HG02678 (cell line): ENCODE measurements at regions not wholly inside any gene's neighbourhood (a gene's known extent, or its start where the extent isn't known, plus 50 kb on each side); places are given as distances from the start of the nearest gene placed in this dataset.

Experiments
- ATAC-seq: cut with Tn5 transposase; IDR thresholded peaks from one replicate; pipeline ENCODE4 v1.9.1; 2021; ENCODE audit warnings: mild to moderate bottlenecking, moderate library complexity; ENCODE audit not compliant: unreplicated experiment

DNA sequence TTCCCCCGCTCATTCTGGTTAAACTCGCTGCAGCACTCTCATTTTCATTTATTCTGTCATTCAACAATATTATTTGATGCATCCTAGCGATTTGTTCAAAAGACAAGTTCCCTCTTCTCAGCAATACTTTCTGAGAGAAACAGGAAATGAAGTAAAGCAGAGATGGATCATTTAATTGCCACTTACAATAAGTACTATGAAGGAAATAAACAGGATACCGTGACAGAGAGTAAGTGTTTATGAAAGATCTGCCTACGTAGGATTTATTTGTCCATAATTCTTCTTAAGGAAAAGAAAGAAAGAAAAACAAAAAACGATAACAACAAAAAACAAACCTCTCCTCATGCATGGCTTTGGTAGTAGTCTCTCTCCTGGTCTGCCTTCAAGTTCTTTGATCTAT is 406.8 kb upstream of the ZNF608 start:
- ATAC-seq = no peak

DNA sequence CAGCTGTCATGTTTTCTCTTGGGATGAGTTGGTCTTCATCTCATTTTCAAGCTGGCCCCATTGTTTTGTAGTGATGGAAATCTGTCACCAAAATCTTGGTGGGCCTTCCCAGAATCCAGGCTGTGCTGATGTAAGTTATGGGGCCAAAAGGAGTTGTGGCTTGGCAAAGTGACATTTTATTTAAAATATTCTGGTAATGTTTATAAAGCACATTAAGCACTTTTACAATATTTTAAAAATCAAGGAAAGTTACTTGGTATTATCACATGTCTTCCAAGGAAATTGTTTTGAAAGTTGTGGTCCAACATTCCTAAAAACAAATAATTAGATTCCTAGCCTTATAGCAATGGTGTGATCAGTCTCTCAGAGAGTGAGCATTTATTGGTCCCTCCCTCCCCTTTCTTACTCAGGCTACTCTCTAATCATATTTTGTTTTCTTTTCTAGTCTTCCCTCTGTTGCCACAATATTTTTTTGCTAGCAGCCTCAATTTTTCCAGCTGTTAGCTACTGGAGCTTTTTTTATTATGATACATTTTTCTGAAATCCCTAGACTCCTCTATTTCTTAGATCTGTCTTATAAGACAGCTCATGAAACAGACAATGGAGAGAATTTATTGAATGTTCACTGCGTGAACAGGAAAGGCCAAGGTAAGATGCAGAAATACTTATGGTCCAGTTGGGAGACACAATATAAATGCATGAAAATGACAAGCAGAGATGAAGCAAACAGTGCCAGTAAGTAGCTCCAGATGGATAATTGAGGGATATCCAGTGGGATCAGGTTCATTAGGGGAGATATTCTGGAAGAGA is 408.1 kb upstream of the ZNF608 start:
- ATAC-seq = no peak

DNA sequence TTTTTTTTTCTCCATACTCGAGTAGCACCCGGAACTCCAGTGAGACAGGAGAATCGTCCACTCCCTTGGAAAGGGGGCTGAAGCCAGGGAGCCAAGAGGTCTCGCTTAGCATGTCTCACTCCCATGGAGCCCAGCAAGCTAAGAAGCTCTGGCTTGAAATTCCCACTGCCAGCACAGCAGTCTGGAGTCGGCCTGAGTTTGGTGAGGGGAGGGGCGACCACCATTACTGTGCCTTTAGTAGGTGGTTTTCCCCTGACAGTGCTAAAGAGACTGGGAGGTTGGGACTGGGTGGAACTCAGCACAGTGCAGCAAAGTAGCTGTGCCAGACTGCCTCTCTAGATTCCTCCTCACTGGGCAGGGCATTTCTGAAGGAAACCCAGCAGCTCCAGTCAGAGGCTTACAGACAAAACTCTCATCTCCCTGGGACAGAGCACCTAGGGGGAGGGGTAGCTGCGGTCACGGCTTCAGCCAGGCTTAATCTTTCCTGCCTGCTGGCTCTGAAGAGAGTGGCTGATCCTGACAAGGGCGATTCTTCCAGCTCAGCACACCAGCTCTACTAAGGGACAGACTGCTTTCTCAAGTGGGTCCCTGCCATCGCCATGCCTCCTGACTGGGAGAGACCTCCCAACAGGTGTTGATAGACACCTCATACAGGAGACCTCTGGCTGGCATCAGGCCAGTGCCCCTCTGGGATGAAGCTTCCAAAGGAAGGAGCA is 414.5 kb upstream of the ZNF608 start:
- no peak for ATAC-seq

DNA sequence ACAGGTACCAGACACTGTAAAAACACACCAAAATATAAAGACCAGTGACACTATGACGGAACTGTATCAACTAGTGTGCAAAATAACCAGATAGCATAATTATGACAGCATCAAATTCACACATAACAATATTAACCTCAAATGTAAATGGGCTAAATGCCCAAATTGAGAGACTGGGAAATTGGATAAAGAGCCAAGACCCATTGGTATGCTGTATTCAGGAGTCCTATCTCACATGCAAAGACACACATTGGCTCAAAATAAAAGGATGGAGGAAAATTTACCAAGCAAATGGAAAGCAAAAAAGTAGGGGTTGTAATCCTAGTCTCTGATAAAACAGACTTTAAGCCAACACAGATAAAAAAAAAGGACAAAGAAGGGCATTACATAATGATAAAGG is 416.3 kb upstream of the ZNF608 start:
- ATAC-seq = no peak

DNA sequence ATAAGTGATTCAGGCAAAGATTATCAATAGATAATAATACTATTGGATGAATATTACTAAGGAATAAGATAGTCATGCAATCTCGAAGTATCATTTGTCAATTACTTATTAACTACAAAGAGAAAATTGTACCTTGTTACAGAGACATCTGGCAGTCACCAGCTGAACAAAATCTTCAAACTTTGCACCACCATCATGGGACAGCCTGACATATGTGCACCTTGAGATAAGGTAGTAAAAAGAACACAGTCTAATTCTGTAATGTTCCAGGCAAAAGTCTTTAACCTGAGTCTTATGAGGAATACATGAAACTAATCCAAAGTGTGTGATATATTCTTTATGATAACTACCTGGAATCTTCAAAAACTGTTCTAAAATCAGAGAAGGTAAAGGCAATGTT is 423.0 kb upstream of the ZNF608 start:
- ATAC-seq = no peak

DNA sequence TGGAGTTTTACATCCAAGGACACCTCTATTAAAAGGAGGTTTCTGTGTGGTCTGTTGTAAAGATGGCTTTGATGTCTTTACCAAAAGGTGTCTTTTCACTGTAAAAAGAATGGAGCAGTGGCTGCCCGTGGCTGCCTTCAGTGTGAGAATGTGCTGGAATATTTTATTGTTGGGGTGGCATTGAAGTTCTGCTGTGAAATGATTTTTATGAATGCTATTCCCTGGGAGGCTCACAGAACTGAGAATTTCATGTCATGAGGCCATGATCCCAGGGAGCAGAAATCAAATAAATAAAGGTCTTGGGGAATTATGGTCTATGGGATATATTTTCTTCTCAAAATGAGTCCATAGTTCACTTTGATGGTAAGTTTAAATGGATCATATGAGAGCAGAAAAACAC is 425.2 kb upstream of the ZNF608 start:
- no peak for ATAC-seq

DNA sequence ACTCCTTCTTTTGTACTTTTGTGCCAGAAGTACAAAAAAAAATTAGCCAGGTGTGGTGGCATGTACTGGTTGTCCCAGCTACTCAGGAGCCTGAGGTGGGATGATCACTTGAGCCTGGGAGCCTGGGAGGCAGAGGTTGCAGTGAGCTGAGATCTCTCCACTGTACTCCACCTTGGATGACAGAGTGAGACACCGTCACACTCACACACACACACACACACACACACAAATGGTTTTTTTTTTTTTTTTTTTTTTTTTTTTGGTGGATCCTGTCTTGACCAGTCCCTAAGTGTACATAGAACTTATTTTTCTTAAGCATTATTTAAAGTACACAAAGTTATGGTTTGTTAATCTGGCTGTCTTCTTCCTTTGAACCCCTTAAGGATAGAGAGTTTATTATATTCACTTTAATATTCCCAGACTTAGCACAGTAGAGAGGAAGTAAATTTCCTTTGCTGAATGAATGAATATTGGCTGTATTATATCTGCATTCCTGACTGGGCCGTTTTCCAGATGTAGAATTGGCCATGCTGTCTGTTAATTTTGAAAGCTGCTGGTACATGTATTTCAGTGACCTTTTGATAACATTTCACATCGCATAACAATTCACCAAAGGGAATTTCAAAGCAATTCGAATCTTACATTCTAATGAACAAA is 429.0 kb upstream of the ZNF608 start:
- ATAC-seq = no peak

DNA sequence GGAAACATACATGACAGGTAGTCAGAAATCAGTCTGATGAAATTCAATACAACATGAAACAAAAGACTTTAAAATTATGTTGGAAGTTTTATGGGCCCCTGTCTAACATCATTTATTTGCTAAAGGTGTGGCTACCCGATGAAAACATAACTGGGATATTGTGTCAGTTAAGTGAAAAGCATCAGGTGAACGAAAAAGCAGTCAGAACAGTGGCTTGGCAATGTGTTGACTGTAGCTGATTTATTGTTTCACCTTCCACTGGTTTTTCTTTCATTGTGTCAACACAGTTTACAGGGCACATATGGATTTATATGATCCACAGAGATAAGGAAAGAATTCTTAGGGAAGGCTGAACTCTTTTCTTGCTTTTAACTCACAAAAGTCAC is 429.6 kb upstream of the ZNF608 start:
- ATAC-seq = no peak

DNA sequence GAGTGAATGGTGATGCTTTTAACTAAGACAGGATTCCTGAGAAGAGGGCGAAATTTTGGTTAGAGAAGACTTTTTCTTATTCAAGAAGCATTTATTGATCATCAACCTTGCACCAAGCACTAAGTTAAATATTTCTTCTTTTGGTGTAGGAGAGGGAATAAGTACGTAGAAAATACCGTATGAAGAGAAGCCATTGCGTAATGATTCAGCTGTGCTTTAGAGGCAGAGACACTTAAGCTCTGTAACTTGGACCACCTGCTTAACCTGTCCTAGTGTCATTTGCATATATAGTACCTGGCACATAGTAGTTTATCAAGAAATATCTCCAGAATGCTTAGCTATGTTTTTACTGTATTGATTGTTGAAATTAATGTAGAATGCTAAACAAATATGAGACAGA is 430.9 kb upstream of the ZNF608 start:
- ATAC-seq = no peak

DNA sequence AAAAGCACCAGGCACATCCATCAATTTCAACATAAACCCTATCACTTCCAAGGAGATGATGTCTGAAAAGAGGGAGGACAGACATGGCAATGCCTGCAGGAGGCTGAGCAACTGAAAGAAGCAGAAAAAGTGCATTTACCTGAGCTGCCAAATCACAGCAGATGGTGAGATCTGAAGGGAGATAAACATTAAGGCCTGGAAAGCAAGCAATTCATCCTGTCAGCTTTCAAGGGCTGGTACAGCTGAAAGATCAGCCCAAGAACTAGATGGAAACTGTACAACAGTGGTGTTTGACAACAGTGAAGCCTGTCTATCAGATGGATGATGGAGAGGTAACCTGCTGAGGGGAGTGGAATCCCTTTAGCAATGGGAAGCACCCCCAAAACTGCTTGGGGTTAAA is 433.2 kb upstream of the ZNF608 start:
- ATAC-seq = no peak

DNA sequence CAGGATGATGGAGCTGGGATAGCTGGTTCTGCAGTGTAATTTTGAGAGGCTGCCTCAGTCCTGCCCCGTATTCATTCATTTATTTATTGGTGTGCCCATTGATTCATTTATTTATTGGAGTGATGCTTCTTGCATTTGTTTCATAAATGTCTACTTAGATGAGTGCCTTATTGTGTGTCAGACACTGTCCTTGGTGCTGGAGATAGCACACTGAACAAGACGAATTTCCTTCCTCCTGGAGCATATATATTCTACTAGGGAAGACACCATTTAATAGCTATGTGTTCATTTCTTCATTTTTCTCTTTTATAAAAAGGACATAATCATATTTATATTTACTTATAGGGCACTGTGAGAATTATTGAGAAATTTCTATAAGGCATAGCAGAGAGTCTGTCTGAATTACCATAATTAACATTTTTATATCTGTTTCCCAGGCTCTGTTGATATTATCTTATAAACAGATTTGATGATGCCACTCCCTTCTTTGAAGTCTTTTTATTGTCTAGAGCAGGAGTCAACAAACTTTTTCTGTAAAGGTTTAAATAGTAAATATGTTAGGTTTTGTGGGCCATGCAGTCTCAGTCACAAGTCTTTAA is 433.9 kb upstream of the ZNF608 start:
- no peak for ATAC-seq

DNA sequence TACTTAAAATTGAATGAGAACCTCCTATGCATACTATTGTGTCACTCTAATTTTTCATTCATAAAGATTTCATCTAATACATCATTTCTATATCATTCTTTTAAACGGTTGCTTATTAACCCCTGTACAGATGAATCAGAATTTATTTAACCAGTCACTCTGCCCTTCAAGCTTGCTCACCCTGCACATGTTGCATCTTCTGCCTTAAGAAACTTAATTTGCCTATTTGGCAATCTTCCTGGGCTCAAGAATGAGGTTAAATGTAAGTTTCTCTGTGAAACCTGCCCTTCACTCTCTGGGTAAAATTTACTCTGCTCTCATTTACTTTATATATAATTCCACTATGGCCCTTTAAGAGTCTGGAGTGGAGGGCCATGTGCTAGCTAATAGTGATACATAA is 434.7 kb upstream of the ZNF608 start:
- no peak for ATAC-seq

DNA sequence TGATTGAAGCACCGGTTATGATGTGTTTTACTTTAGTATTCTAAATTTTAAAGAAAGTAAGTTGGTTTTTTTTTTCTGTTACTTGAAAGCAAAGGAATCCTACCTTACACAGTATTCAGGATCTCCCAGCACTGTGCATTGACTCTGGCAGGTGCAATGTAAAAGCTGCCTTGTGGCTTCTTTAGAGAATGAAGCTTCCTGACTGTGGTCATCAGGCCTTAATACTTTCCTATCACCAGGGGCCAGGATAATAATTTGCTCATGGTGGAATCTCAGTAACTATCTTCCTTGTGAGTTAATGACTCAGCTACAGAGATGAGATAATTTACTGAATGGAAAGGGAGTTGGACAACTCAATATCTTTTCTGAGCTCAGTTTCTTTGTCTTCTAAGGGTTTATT is 435.5 kb upstream of the ZNF608 start:
- no peak for ATAC-seq

DNA sequence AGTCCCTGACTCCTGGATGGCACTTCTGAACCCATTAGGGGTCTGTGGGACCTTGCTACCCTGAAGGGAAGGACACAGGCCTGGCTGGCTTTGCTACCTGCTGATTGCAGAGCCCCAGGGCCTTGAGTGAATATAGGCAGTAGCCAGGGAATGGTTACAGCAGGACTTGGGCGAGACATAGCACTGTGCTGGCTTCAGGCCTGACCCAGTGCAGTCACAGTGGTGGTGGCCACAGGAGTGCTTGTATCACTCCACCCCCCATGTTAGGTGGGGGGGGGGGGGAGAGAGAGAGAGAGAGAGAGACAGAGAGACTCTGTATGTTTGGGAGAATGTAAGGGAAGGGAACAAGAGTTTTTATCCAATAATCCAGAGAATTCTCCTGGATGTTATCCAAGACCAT is 439.3 kb upstream of the ZNF608 start:
- ATAC-seq = no peak

DNA sequence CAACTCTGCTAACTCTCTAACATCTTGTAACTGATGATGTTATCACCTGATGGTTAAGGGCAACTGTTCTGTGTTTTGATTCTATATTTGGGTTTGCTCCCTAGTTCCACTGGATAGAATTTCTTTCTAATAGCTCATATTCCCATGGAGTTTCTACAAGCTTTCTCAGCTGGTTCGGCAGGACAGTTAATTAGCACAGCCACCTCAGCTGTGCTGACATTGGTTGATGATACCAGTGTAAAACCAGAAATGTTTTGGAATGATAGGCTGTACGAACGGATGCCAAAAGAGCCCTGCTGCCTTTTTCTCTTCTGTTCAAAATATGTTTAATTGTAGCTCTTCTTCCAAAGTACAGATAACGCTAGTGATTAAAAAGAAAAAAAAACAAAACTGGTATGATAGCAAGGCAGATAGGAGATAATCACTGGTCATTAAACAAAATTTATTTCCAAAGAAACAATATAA is 440.5 kb upstream of the ZNF608 start:
- ATAC-seq = no peak

DNA sequence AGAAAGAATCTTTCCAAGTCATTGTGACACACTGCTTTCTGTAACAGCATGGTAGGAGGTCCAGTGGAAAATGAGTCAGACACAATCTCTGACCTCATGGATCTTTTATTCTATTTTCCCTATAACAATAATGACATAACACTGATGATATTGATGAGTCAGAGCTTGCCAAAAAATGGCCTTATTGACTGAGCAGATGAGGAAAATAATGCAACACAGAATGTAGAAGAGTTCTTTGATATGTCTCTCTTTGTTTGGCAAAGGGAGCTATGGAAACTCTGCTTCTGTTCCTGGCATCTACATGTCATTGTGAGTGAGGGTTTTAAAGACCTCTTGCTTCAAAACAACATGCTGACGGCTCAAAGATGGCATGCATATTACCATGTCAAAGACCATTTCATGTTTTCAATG is 443.1 kb upstream of the ZNF608 start:
- ATAC-seq = no peak

DNA sequence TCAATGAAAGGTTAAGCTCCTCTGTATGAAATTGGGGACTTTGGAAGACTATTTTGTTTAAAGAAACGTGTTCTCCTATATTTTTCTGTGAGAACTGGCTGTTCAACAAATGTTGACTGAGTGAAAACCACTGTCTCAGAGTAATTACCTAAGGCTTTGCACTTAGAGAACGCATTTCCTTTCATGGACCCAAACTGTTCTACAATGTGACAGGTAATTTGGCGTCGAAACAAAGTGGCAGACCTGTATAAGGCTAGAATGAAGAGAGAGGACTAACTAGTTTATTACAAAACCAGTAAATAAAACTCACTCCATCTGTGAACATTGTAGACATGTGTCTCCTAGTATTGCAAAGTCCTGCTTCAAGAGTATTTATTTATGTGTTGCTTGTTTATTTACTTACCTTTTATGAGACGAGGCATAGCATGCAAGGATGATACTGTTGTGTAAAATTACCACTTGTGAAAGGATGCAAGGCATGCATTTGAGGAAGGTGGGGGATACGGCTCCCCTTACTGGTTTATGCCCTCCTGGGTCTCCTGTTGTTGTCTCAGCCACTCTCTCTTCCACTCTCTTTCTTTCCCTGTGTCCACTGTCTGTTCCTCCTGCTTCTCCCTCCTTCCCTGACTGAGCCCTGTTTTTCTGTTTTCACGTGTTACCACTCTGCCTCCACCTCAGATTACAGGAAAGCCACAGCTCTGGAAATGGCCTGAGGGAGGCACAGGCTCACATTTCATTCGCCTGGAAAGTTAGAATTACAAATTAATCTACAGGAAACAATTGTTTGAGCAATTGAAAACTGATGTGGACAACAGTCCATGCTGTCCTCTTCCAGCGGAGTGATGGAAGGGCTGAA is 444.0 kb upstream of the ZNF608 start:
- no peak for ATAC-seq

DNA sequence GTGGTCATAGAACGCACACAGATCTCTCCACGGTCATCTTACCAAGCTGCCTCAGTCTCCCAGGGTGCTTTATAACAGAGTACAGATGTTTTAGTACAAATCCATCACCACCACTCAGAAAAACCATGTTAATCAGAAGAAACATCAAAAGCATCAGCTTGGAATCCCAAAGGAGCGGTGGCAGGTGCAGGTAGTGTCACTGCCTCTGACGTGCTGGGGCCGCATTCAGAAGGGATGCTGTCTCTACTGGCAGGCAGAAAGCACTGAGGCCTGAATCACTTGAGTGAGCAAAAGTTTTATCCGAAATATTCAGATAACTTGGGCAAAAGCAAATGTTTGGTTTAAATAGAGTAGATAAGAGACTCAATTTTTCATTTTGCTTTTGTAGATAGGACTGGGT is 448.4 kb upstream of the ZNF608 start:
- ATAC-seq = no peak

DNA sequence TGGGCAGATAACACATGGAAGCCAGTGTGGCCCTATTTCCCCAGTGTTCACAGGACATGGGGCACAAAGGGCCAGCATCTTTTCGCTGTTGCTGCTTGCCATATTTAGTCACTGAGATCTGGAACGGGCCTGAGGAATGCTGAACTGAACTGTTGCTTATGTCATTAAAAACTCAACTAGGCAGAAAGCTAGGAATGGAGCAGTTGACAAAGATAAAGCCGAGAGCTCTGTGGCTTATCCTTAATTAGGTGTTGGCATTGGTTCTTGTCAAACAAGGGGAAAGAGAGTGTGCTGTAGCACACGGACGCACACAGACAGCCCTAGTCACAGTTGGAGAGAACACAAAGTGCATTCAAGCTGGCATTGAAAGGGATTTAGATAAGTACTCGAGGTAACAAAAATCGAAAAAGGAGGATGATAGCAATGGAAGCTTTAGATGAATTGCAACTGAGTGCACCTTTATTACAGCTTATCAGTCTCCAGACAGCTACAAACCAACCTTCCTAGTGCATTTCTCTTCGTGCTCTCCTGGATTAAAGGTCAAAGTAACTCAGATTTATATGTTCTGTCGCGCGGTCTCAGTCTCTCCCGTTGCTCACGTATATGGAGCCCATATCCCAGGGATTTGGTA is 450.2 kb upstream of the ZNF608 start:
- ATAC-seq = no peak

DNA sequence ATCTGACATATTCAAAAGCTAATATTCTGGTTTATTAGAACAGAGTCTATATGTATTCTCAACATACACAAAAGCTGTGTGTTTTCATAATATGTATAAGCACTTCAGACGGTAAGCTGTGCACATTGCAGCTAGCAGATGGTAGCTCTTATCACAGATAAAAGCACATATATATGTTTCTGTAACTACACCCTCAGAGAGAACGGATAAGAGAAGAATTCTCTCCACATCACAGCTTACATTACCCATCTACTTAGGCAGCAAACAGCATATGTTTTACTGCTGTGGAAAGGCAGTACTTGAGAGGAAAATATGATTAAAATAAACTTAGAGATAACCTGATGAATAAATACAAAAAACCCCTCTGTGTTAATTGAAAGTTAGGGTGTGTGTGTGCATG is 450.9 kb upstream of the ZNF608 start:
- ATAC-seq = no peak
